Adrenal gland (tissue), 9 donors: ENCODE measurements at regions not wholly inside any gene's neighbourhood (a gene's known extent, or its start where the extent isn't known, plus 50 kb on each side); places are given as distances from the start of the nearest gene placed in this dataset.

Experiments used
- DNase-seq, 7 donors: peaks; one replicate each; pipeline ENCODE4 v3.0.0-alpha.2; 2019 to 2020
- H3K27ac ChIP-seq, 5 donors: fragments of 200-600 bp; sonication (generic) in 4 of 5; 1 replicate in 3 of 5; 2 replicates in 2 of 5; pipeline versions ENCODE4 v1.5.1 to v1.8.0; 2016 to 2020; ENCODE audit warnings: mild to moderate bottlenecking in 1 of 5
- H3K27me3 ChIP-seq: fragments of 200-600 bp; 2 replicates; pipeline ENCODE4 v1.8.0; 2021
- H3K36me3 ChIP-seq, 2 donors: fragments of 200-600 bp; replicated peaks in 1 of 2; 1 replicate in 1 of 2; 2 replicates in 1 of 2; pipeline versions ENCODE4 v1.5.1 to v1.8.0; 2018 to 2022
- H3K4me1 ChIP-seq, 2 donors: fragments of 200-600 bp; replicated peaks in 1 of 2; 1 replicate in 1 of 2; 2 replicates in 1 of 2; pipeline versions ENCODE4 v1.5.1 to v1.8.0; 2018 to 2021
- H3K4me3 ChIP-seq, 4 donors: fragments of 200-600 bp; sonication (generic) in 3 of 4; one replicate each; pipeline ENCODE4 v1.5.1; 2016 to 2018
- H3K9me3 ChIP-seq, 3 donors: fragments of 200-600 bp; sonication (generic) in 1 of 3; replicated peaks in 1 of 3; 1 replicate in 2 of 3; 2 replicates in 1 of 3; pipeline versions ENCODE4 v1.5.1 to v1.8.0; 2016 to 2021
- POLR2A ChIP-seq, 2 donors: fragments of 450-650 bp; IDR thresholded peaks; one replicate each; pipeline ENCODE4 v1.6.1; 2017; ENCODE audit warnings: antibody characterized with exemption in 2 of 2, mild to moderate bottlenecking in 2 of 2, moderate library complexity in 1 of 2
- WGBS, 4 donors: extraction: QIAGEN DNeasy Blood & Tissue Kit in 2 of 4; methylation state at CpG; one replicate each; pipeline versions ENCODE4 v1.1.5 to v1.1.7; 2013 to 2017; 5-methylcytosine and 5-hydroxymethylcytosine counted together
- intact Hi-C, 2 donors: fragments of 100-400 bp; cut with DNase I; formaldehyde crosslinking; loops; one replicate each; pipeline versions ENCODE4 v1.14.1 to v1.15.0; 2022 to 2023
- TF ChIP-seq, protein P1 (sequence below), 6 experiments: fragments of 450-650 bp in 4 of 6; fragments of 200-600 bp in 2 of 6; sonication (generic) in 1 of 6; IDR thresholded peaks; 1 replicate in 5 of 6; 2 replicates in 1 of 6; pipeline versions ENCODE4 v1.5.1 to v1.8.0; 2016 to 2021; ENCODE audit warnings: antibody characterized with exemption in 6 of 6, mild to moderate bottlenecking in 2 of 6, moderate library complexity in 1 of 6
- donor health status: healthy with polysubstance abuse.
- donor health status: Bipolar disorder and iron deficiency.
- donor health status: DM: yes; HTN: yes; CAD: no.
- donor health status: DM: no; HTN: no; CAD: no.
- donor health status: DM: no; HTN: no; CAD: no.

DNA sequence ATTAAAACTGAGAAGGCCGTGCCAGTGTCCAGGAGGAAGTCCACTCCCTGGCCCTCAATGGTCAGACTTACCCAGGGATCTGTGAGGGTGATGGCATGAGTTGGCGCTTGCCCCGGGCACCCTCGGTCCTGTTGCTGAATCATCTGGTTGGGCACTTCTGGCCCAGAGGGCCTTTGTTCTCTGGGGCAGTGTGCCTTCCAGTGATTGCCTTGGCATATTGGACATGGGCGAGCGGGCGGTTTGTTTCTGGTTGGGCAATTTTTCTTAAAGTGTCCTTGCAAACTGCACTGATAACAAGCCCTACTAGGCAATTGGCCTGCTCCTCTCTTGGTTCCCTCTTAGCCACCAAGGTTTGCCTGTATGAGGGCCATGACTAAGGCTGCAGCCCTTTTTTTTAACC lies 69.5 kb upstream of the ZDHHC17 start:
- intact Hi-C loops, result no loop called here
- H3K9me3 ChIP-seq, result no peaks in the 10 kb centered on the region
- peak overlapping the region in 1 of 5 donors; percentile 49 for H3K27ac ChIP-seq
- no peak overlapping the region for H3K4me3 ChIP-seq
- 53 to 64% (median 60%) methylated on average over 4 to 7 of the region's 7 CpGs for WGBS, 4 donors
- TF ChIP-seq, protein P1, sequence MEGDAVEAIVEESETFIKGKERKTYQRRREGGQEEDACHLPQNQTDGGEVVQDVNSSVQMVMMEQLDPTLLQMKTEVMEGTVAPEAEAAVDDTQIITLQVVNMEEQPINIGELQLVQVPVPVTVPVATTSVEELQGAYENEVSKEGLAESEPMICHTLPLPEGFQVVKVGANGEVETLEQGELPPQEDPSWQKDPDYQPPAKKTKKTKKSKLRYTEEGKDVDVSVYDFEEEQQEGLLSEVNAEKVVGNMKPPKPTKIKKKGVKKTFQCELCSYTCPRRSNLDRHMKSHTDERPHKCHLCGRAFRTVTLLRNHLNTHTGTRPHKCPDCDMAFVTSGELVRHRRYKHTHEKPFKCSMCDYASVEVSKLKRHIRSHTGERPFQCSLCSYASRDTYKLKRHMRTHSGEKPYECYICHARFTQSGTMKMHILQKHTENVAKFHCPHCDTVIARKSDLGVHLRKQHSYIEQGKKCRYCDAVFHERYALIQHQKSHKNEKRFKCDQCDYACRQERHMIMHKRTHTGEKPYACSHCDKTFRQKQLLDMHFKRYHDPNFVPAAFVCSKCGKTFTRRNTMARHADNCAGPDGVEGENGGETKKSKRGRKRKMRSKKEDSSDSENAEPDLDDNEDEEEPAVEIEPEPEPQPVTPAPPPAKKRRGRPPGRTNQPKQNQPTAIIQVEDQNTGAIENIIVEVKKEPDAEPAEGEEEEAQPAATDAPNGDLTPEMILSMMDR (IDR thresholded peaks at IDR 0.05), result no peak
- TF ChIP-seq POLR2A (IDR thresholded peaks at IDR 0.05), result no peak
- no peaks in the 10 kb centered on the region for H3K27me3 ChIP-seq
- H3K4me1 ChIP-seq, result no peaks in the 10 kb centered on the region
- no peaks in the 10 kb centered on the region for H3K36me3 ChIP-seq
- DNase-seq, result peak; percentile 36 to 85 (median 66)

DNA sequence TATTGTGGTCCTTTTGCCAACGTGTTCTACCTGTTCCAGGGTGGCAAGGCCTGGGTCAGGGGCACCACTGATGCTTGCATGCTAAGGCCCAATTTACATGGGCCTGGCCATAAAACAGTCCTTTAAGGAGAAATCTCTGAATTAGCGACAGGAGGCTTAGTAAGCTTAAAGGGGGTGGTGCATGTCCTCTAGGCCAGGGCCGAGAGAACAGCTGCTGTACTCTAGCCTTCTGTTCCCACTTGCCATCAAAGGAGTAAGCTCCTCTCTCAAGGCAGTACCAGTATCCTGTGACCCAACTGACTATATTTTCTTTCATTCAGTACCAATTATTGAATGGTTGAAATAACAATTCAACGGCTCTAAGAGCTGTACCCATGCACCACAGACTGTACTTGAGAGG lies 67.7 kb upstream of the ZDHHC17 start:
- intact Hi-C loops, result no loop called here
- Histone ChIP-seq H3K27me3 (no peaks in the 10 kb centered on the region), H3K4me1 (no peaks in the 10 kb centered on the region), H3K9me3 (no peaks in the 10 kb centered on the region), H3K4me3 (no peak overlapping the region), H3K27ac (no peak overlapping the region), H3K36me3 (no peaks in the 10 kb centered on the region)
- DNase-seq, result no peak
- 85 to 94% (median 91%) methylated on average over 4 of the region's 4 CpGs for WGBS, 4 donors
- TF ChIP-seq POLR2A (IDR thresholded peaks at IDR 0.05), result no peak
- TF ChIP-seq, protein P1 (IDR thresholded peaks at IDR 0.05), result no peak

DNA sequence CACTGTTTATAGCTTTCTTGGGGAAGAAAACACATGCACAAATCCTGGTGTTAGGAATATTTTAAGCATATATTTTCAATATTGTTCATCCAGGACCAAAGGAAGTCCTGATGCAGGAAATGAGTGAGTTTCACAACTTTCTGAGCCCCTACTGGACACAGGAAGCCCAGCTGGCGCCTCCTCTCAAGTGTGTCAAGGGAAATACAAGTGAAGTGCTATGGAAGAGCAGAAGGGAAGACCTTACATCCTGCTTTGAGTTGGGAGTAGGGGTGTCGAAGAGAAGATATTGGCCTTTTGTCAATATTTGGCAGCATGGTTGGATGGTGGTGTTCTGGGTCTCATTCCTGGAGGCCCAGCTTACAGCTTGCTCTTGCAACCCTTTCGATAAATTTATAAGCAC lies 66.1 kb upstream of the ZDHHC17 start:
- peak in 1 of 7 donors; percentile 5 for DNase-seq
- H3K9me3 ChIP-seq, result no peaks in the 10 kb centered on the region
- no peaks in the 10 kb centered on the region for H3K27me3 ChIP-seq
- no peak overlapping the region for H3K27ac ChIP-seq
- WGBS, 4 donors, result 83 to 94% (median 86%) methylated on average over 3 of the region's 3 CpGs
- H3K4me1 ChIP-seq, result no peaks in the 10 kb centered on the region
- no peak for TF ChIP-seq POLR2A (IDR thresholded peaks at IDR 0.05)
- TF ChIP-seq, protein P1 (IDR thresholded peaks at IDR 0.05), result no peak
- H3K36me3 ChIP-seq, result no peaks in the 10 kb centered on the region
- intact Hi-C loops, result no loop called here
- H3K4me3 ChIP-seq, result no peak overlapping the region

DNA sequence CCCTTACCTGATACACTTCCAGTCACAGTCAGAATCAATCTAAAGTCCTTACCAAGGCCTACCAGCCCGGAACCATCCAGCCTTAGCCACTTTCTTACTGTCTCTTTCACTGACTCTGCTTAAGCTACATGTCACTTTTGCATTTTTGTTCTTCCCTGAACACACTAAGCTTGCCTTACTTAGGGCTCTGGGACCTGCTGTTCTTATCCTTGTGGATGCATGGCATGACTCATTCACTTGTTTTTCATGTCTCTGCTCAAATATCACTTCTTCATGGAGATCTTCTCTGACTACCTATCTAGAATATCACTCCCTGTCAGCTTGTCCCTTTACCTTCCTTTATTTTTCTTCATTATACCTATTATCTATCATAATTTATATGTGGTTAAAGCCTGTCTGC lies 65.6 kb upstream of the ZDHHC17 start:
- Histone ChIP-seq H3K4me1 (no peaks in the 10 kb centered on the region), H3K27ac (no peak overlapping the region), H3K4me3 (no peak overlapping the region), H3K36me3 (no peaks in the 10 kb centered on the region), H3K9me3 (no peaks in the 10 kb centered on the region), H3K27me3 (no peaks in the 10 kb centered on the region)
- WGBS, 4 donors, result 95 to 100% (median 97%) methylated on average over 1 of the region's 1 CpG
- TF ChIP-seq, protein P1 (IDR thresholded peaks at IDR 0.05), result no peak
- no peak for TF ChIP-seq POLR2A (IDR thresholded peaks at IDR 0.05)
- intact Hi-C loops, result no loop called here
- DNase-seq, result no peak
